CD4-positive, alpha-beta T cell treated with Interferon alpha-2 for 1 hour (primary cell): ENCODE measurements at regions not wholly inside any gene's neighbourhood (a gene's known extent, or its start where the extent isn't known, plus 50 kb on each side); places are given as distances from the start of the nearest gene placed in this dataset.
A peak's percentile ranks its signal among the peaks of the same experiment; 100 is the strongest.
"Not testable (repeated sequence)": the region's sequence is repeated elsewhere in the genome, so short reads cannot be mapped to it uniquely, and the experiment has no call there.

Source experiments
- DNase-seq, 2 donors: peaks; one replicate each; pipeline ENCODE4 v3.0.0-alpha.2; 2020 to 2022

GRCh38 chr4:9110700-9111099 lies 59.5 kb upstream of the FAM90A26 start:
- not testable (repeated sequence) for DNase-seq

- DNase-seq: not testable (repeated sequence)
These were observed 67.1 kb upstream of the FAM90A26 start for GRCh38 chr4:9103148-9103524.

- not testable (repeated sequence) for DNase-seq
These were observed 67.6 kb upstream of the FAM90A26 start for GRCh38 chr4:9102471-9103147.

GRCh38 chr4:9096330-9096729 lies 73.9 kb upstream of the FAM90A26 start:
- DNase-seq: not testable (repeated sequence)

- DNase-seq: not testable (repeated sequence)
These were observed 91.4 kb upstream of the FAM90A26 start for GRCh38 chr4:9078796-9079195.

GRCh38 chr4:9076974-9077373 lies 93.2 kb upstream of the FAM90A26 start:
- not testable (repeated sequence) for DNase-seq

- not testable (repeated sequence) for DNase-seq
These were observed 93.7 kb upstream of the FAM90A26 start for GRCh38 chr4:9076486-9076885.

GRCh38 chr4:9073371-9073770 lies 96.8 kb upstream of the FAM90A26 start:
- peak in 1 of 2 donors; percentile 4 for DNase-seq

GRCh38 chr4:9072521-9073220 lies 97.5 kb upstream of the FAM90A26 start:
- peak in 1 of 2 donors; percentile 35 for DNase-seq

GRCh38 chr4:9067923-9068322 lies 102.3 kb upstream of the FAM90A26 start:
- DNase-seq: not testable (repeated sequence)

- not testable (repeated sequence) for DNase-seq
These were observed 106.6 kb upstream of the FAM90A26 start for GRCh38 chr4:9063612-9064011.

GRCh38 chr4:9024866-9025265 lies 145.3 kb upstream of the FAM90A26 start:
- not testable (repeated sequence) for DNase-seq

- DNase-seq: not testable (repeated sequence)
These were observed 138.2 kb upstream of the HMX1 start for GRCh38 chr4:9009792-9010191.

GRCh38 chr4:9008407-9008806 lies 136.8 kb upstream of the HMX1 start:
- not testable (repeated sequence) for DNase-seq

- DNase-seq: not testable (repeated sequence)
These were observed 129.5 kb upstream of the HMX1 start for GRCh38 chr4:9001153-9001552.

- DNase-seq: peak; percentile 31 to 51
These were observed 128.9 kb upstream of the HMX1 start for GRCh38 chr4:9000505-9001001.

GRCh38 chr4:8992981-8993380 lies 121.3 kb upstream of the HMX1 start:
- not testable (repeated sequence) for DNase-seq

GRCh38 chr4:8991449-8991848 lies 119.8 kb upstream of the HMX1 start:
- not testable (repeated sequence) for DNase-seq

GRCh38 chr4:8990341-8990740 lies 118.7 kb upstream of the HMX1 start:
- not testable (repeated sequence) for DNase-seq

- DNase-seq: not testable (repeated sequence)
These were observed 114.1 kb upstream of the HMX1 start for GRCh38 chr4:8985786-8986185.

- not testable (repeated sequence) for DNase-seq
These were observed 113.0 kb upstream of the HMX1 start for GRCh38 chr4:8984641-8985040.

- DNase-seq: not testable (repeated sequence)
These were observed 112.3 kb upstream of the HMX1 start for GRCh38 chr4:8983921-8984320.

GRCh38 chr4:8976466-8977128 lies 105.0 kb upstream of the HMX1 start:
- not testable (repeated sequence) for DNase-seq
